Activated T-cell treated with anti-CD3 and anti-CD28 coated beads, Interleukin-2, amount 50 U/mL, for 72 hours (primary cell): ENCODE measurements at regions not wholly inside any gene's neighbourhood (a gene's known extent, or its start where the extent isn't known, plus 50 kb on each side); places are given as distances from the start of the nearest gene placed in this dataset.

Source experiments
- ATAC-seq, 2 donors: fragments of 150-1000 bp; cut with Tn5 transposase; replicated peaks in 1 of 2; 2 replicates each; pipeline ENCODE4 v1.10.0; 2021; ENCODE audit warnings: moderate library complexity in 2 of 2, mild to moderate bottlenecking in 1 of 2
- DNase-seq, 2 donors: peaks; one replicate each; pipeline ENCODE4 v3.0.0; 2021 to 2022; ENCODE audit warnings: mixed read lengths in 1 of 2
- H3K27ac Mint-ChIP-seq: one replicate; pipeline ENCODE4 v1.8.0; 2022; ENCODE audit warnings: mild to moderate bottlenecking, moderate library complexity, mixed read lengths
- H3K27me3 Mint-ChIP-seq: one replicate; pipeline ENCODE4 v1.8.0; 2022; ENCODE audit warnings: low read depth, mixed read lengths
- H3K36me3 Mint-ChIP-seq, 2 donors: one replicate each; pipeline ENCODE4 v1.8.0; 2022; ENCODE audit warnings: mixed read lengths in 2 of 2, mild to moderate bottlenecking in 1 of 2; ENCODE audit not compliant: insufficient read depth in 2 of 2
- H3K4me1 Mint-ChIP-seq: one replicate; pipeline ENCODE4 v1.8.0; 2022; ENCODE audit warnings: low read depth, mixed read lengths
- H3K4me3 Mint-ChIP-seq, 2 donors: one replicate each; pipeline ENCODE4 v1.8.0; 2022; ENCODE audit warnings: mild to moderate bottlenecking in 2 of 2, mixed read lengths in 2 of 2, moderate library complexity in 2 of 2
- H3K9me3 Mint-ChIP-seq, 2 donors: one replicate each; pipeline ENCODE4 v1.8.0; 2022; ENCODE audit warnings: mixed read lengths in 2 of 2

DNA sequence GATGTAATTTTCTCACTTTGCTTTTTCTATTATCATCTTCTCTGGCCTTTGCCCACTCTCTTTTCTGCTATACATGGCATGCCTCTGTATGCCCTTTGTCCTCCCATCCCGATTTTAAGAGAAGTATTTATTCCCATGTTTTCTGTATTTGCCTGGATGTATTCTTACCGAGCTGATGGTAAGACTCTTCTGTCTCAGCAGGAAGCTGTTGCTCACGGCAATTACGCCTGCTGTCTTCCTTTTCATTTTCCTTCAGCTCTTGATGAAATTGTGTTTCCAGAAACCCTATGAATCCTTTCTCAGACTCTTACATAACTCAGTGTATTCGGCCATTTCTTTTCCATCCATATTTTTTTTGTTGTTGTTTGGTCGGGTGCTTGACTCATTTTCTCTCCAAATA lies 121.6 kb downstream of the SP3 start:
- no peak for DNase-seq

DNA sequence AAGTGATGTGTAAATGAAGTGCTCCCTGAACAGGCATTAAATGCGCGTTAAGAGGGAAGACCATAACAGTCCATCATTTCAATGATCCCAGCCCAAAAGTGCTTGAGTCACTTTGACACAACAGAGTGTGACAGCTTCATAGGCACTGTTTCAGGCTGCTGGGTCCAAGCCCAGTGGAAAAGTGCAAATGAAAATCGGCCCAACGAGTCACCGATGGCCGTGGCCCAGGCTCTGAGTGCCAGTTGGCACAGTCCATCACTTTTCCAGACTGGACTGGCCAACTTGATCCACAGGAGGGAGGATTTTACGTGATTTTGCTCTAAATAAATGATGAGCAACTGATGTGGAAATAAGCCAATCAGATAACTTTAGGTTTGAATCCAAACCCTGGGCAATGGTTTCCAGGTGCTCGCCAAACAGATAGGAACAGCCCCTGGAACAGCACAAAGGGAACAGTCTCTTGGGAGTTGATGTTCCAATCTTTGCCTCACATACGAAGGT lies 114.0 kb downstream of the SP3 start:
- no peak overlapping the region for H3K27ac Mint-ChIP-seq
- H3K4me1 Mint-ChIP-seq = no peaks in the 10 kb centered on the region
- peaks cover 1 to 2% of the 10 kb centered on the region in 2 donors for H3K9me3 Mint-ChIP-seq
- H3K4me3 Mint-ChIP-seq = no peak overlapping the region
- no peak for ATAC-seq
- peaks cover 9% of the 10 kb centered on the region for H3K27me3 Mint-ChIP-seq
- DNase-seq = no peak
- H3K36me3 Mint-ChIP-seq = peaks cover 0 to 2% of the 10 kb centered on the region in 2 donors

More for the DNA sequence above, 121.6 kb downstream of the SP3 start:
- Mint-ChIP-seq H3K27ac (no peak overlapping the region), H3K4me1 (no peaks in the 10 kb centered on the region), H3K9me3 (peaks cover 1 to 2% of the 10 kb centered on the region in 2 donors), H3K4me3 (no peak overlapping the region), H3K27me3 (peaks cover 26% of the 10 kb centered on the region), H3K36me3 (peaks cover 0 to 2% of the 10 kb centered on the region in 2 donors)
- no peak for ATAC-seq

DNA sequence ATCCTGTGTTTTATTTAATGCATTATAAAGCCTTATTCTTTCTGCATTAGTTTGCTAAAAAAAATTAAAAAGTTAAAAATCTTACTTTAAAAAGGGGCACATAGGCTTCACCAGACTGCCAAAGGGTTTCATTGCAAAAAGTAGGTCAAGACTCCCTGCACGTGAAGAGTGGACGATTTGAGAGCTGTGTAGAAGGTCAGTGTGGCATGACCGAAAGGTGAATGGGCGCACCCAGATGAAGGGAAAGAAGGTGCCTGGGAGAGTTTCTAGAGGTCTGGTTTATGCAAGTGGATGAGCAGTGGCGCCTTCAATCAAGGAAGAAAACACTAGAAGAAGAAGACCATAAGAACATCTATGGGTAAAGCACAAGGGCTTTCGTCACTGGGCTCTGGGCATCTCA lies 111.0 kb downstream of the SP3 start:
- no peak for DNase-seq
- no peaks in the 10 kb centered on the region for H3K9me3 Mint-ChIP-seq
- ATAC-seq = no peak
- no peak overlapping the region for H3K4me3 Mint-ChIP-seq
- no peaks in the 10 kb centered on the region for H3K27me3 Mint-ChIP-seq
- no peaks in the 10 kb centered on the region for H3K36me3 Mint-ChIP-seq
- no peak overlapping the region for H3K27ac Mint-ChIP-seq
- no peaks in the 10 kb centered on the region for H3K4me1 Mint-ChIP-seq

DNA sequence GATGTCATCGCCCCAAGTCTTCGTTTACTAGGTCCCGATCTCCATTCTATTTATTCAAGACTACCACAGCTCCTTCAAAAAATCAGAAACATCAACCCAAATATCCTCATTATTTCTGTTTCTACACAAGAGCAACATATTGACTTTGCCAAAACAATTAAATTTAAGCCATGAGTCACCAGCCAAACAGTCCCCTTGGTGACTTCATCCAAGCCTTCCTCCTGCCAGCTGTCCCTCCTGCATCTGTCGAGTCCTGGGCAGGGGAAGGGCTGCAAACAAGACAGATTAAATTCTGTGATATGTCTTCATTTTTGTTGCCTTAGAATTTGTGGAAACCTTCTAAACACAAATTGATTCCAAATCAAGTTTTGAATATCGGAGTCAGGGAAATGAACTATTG lies 110.3 kb downstream of the SP3 start:
- Mint-ChIP-seq H3K36me3 (no peaks in the 10 kb centered on the region), H3K4me3 (no peak overlapping the region), H3K4me1 (no peaks in the 10 kb centered on the region), H3K9me3 (no peaks in the 10 kb centered on the region), H3K27me3 (no peaks in the 10 kb centered on the region), H3K27ac (no peak overlapping the region)
- no peak for ATAC-seq
- no peak for DNase-seq

DNA sequence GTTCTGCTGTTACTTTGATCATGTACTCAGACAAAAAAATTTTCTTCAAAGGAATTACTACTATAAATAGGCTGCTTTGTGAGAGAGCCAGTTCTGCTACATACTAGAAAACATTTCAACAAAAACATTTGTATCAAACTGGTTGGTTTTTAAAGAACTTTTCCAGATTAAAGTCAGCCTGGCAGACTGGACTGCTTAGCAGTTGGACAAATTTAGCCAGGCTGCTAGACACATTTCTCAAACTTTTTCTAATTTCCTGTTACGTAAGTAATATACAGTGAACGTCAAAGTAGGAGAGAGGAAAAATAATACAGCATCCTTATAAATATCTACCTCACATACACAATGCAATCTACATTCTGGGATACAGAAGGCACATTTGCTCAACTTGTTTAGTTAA lies 109.5 kb downstream of the SP3 start:
- Mint-ChIP-seq H3K27ac (no peak overlapping the region), H3K4me1 (no peaks in the 10 kb centered on the region), H3K36me3 (no peaks in the 10 kb centered on the region), H3K27me3 (no peaks in the 10 kb centered on the region), H3K9me3 (no peaks in the 10 kb centered on the region), H3K4me3 (no peak overlapping the region)
- ATAC-seq = no peak
- no peak for DNase-seq
